ENCODE measurements at regions not wholly inside any gene's neighbourhood (a gene's known extent, or its start where the extent isn't known, plus 50 kb on each side); places are given as distances from the start of the nearest gene placed in this dataset.

- Mint-ChIP-seq H3K36me3 (ENCODE audit: low read depth) (no peaks in the 10 kb centered on the region), H3K4me3 (no peak overlapping the region), H3K27ac (no peak overlapping the region), H3K4me1 (ENCODE audit: low read depth) (no peaks in the 10 kb centered on the region), H3K9me3 (peaks cover 10% of the 10 kb centered on the region), H3K27me3 (no peaks in the 10 kb centered on the region)
Observed at GRCh38 chrX:40323977-40324376, 226.2 kb upstream of the BCOR start.

- Mint-ChIP-seq H3K4me1 (ENCODE audit: low read depth) (no peaks in the 10 kb centered on the region), H3K36me3 (ENCODE audit: low read depth) (peaks cover 7% of the 10 kb centered on the region), H3K27ac (no peak overlapping the region), H3K4me3 (no peak overlapping the region), H3K9me3 (peaks cover 24% of the 10 kb centered on the region), H3K27me3 (no peaks in the 10 kb centered on the region)
Observed at GRCh38 chrX:40320819-40321218, 223.1 kb upstream of the BCOR start.

- H3K4me3 Mint-ChIP-seq = no peak overlapping the region
- H3K27me3 Mint-ChIP-seq = no peaks in the 10 kb centered on the region
- no peak overlapping the region for H3K27ac Mint-ChIP-seq
- H3K9me3 Mint-ChIP-seq = peaks cover 27% of the 10 kb centered on the region
- H3K36me3 Mint-ChIP-seq (ENCODE audit: low read depth) = peaks cover 10% of the 10 kb centered on the region
- H3K4me1 Mint-ChIP-seq (ENCODE audit: low read depth) = no peaks in the 10 kb centered on the region
Observed at GRCh38 chrX:40318801-40319200, 221.0 kb upstream of the BCOR start.

GRCh38 chrX:40318076-40318475 is 220.3 kb upstream of the BCOR start:
- Mint-ChIP-seq H3K9me3 (peaks cover 27% of the 10 kb centered on the region), H3K4me1 (ENCODE audit: low read depth) (no peaks in the 10 kb centered on the region), H3K27me3 (no peaks in the 10 kb centered on the region), H3K4me3 (no peak overlapping the region), H3K27ac (no peak overlapping the region), H3K36me3 (ENCODE audit: low read depth) (peaks cover 10% of the 10 kb centered on the region)

GRCh38 chrX:40316502-40316901 is 218.7 kb upstream of the BCOR start:
- Mint-ChIP-seq H3K27me3 (no peaks in the 10 kb centered on the region), H3K36me3 (ENCODE audit: low read depth) (peaks cover 10% of the 10 kb centered on the region), H3K27ac (no peak overlapping the region), H3K4me1 (ENCODE audit: low read depth) (no peaks in the 10 kb centered on the region), H3K9me3 (peaks cover 27% of the 10 kb centered on the region), H3K4me3 (no peak overlapping the region)

GRCh38 chrX:40314070-40314469 is 216.3 kb upstream of the BCOR start:
- Mint-ChIP-seq H3K4me1 (ENCODE audit: low read depth) (no peaks in the 10 kb centered on the region), H3K27ac (no peak overlapping the region), H3K4me3 (no peak overlapping the region), H3K27me3 (no peaks in the 10 kb centered on the region), H3K9me3 (peaks cover 17% of the 10 kb centered on the region), H3K36me3 (ENCODE audit: low read depth) (peaks cover 10% of the 10 kb centered on the region)

GRCh38 chrX:40313269-40313668 is 215.5 kb upstream of the BCOR start:
- Mint-ChIP-seq H3K9me3 (peaks cover 12% of the 10 kb centered on the region), H3K27ac (no peak overlapping the region), H3K4me1 (ENCODE audit: low read depth) (no peaks in the 10 kb centered on the region), H3K36me3 (ENCODE audit: low read depth) (peaks cover 10% of the 10 kb centered on the region), H3K4me3 (no peak overlapping the region), H3K27me3 (no peaks in the 10 kb centered on the region)

- Mint-ChIP-seq H3K27ac (no peak overlapping the region), H3K9me3 (no peaks in the 10 kb centered on the region), H3K36me3 (ENCODE audit: low read depth) (no peaks in the 10 kb centered on the region)
Observed at GRCh38 chrX:40310447-40310846, 212.7 kb upstream of the BCOR start.

GRCh38 chrX:40310016-40310415 is 212.3 kb upstream of the BCOR start:
- no peak overlapping the region for H3K4me3 Mint-ChIP-seq
- no peaks in the 10 kb centered on the region for H3K9me3 Mint-ChIP-seq
- no peaks in the 10 kb centered on the region for H3K4me1 Mint-ChIP-seq (ENCODE audit: low read depth)
- no peak overlapping the region for H3K27ac Mint-ChIP-seq
- no peaks in the 10 kb centered on the region for H3K27me3 Mint-ChIP-seq
- no peaks in the 10 kb centered on the region for H3K36me3 Mint-ChIP-seq (ENCODE audit: low read depth)

More at GRCh38 chrX:40310447-40310846, 212.7 kb upstream of the BCOR start:
- H3K27me3 Mint-ChIP-seq = no peaks in the 10 kb centered on the region
- no peak overlapping the region for H3K4me3 Mint-ChIP-seq
- H3K4me1 Mint-ChIP-seq (ENCODE audit: low read depth) = no peaks in the 10 kb centered on the region

GRCh38 chrX:40307871-40308270 is 210.1 kb upstream of the BCOR start:
- Mint-ChIP-seq H3K36me3 (ENCODE audit: low read depth) (no peaks in the 10 kb centered on the region), H3K4me1 (ENCODE audit: low read depth) (peaks cover 11% of the 10 kb centered on the region), H3K27ac (no peak overlapping the region), H3K27me3 (peaks cover 4% of the 10 kb centered on the region), H3K9me3 (no peaks in the 10 kb centered on the region), H3K4me3 (no peak overlapping the region)

- Mint-ChIP-seq H3K27ac (no peak overlapping the region), H3K27me3 (peaks cover 4% of the 10 kb centered on the region), H3K4me3 (no peak overlapping the region), H3K4me1 (ENCODE audit: low read depth) (peaks cover 19% of the 10 kb centered on the region), H3K36me3 (ENCODE audit: low read depth) (no peaks in the 10 kb centered on the region), H3K9me3 (no peaks in the 10 kb centered on the region)
Observed at GRCh38 chrX:40304115-40304514, 206.4 kb upstream of the BCOR start.

- no peaks in the 10 kb centered on the region for H3K9me3 Mint-ChIP-seq
- H3K27ac Mint-ChIP-seq = peak overlapping the region; percentile 45
- peaks cover 19% of the 10 kb centered on the region for H3K4me1 Mint-ChIP-seq (ENCODE audit: low read depth)
- no peaks in the 10 kb centered on the region for H3K36me3 Mint-ChIP-seq (ENCODE audit: low read depth)
- peaks cover 4% of the 10 kb centered on the region for H3K27me3 Mint-ChIP-seq
- no peak overlapping the region for H3K4me3 Mint-ChIP-seq
Observed at GRCh38 chrX:40303256-40304077, 205.7 kb upstream of the BCOR start.

GRCh38 chrX:40300286-40300890 is 202.6 kb upstream of the BCOR start:
- Mint-ChIP-seq H3K9me3 (no peaks in the 10 kb centered on the region), H3K27ac (no peak overlapping the region), H3K4me3 (no peak overlapping the region), H3K4me1 (ENCODE audit: low read depth) (peaks cover 19% of the 10 kb centered on the region), H3K27me3 (peaks cover 4% of the 10 kb centered on the region), H3K36me3 (ENCODE audit: low read depth) (no peaks in the 10 kb centered on the region)

- Mint-ChIP-seq H3K36me3 (ENCODE audit: low read depth) (no peaks in the 10 kb centered on the region), H3K27me3 (peaks cover 4% of the 10 kb centered on the region), H3K9me3 (no peaks in the 10 kb centered on the region), H3K4me1 (ENCODE audit: low read depth) (peaks cover 19% of the 10 kb centered on the region), H3K27ac (no peak overlapping the region), H3K4me3 (no peak overlapping the region)
Observed at GRCh38 chrX:40299641-40300046, 201.9 kb upstream of the BCOR start.

GRCh38 chrX:40298572-40299479 is 201.1 kb upstream of the BCOR start:
- H3K4me3 Mint-ChIP-seq = no peak overlapping the region
- no peaks in the 10 kb centered on the region for H3K36me3 Mint-ChIP-seq (ENCODE audit: low read depth)
- H3K4me1 Mint-ChIP-seq (ENCODE audit: low read depth) = peaks cover 16% of the 10 kb centered on the region
- no peak overlapping the region for H3K27ac Mint-ChIP-seq
- H3K9me3 Mint-ChIP-seq = no peaks in the 10 kb centered on the region
- peaks cover 4% of the 10 kb centered on the region for H3K27me3 Mint-ChIP-seq

Measured in stimulated activated naive CD8-positive, alpha-beta T cell treated with anti-CD3 and anti-CD28 coated beads, Interleukin-15, Interleukin-2, amounts not matched to agents 100 ng/mL and 50 ng/mL, for 24 hours (primary cell).